Liver (tissue), 8 donors: ENCODE measurements at regions not wholly inside any gene's neighbourhood (a gene's known extent, or its start where the extent isn't known, plus 50 kb on each side); places are given as distances from the start of the nearest gene placed in this dataset.
A peak's percentile ranks its signal among the peaks of the same experiment; 100 is the strongest.

Experiments used
- DNase-seq: peaks from one replicate; pipeline ENCODE4 v3.0.0-alpha.2; 2017; ENCODE audit warnings: low spot score
- H3K27ac ChIP-seq, 2 donors: one replicate each; pipeline ENCODE4 v1.7.0; 2013; ENCODE audit warnings: inconsistent platforms in 2 of 2, low read length in 2 of 2, control low read depth in 1 of 2, low read depth in 1 of 2, mild to moderate bottlenecking in 1 of 2
- H3K27me3 ChIP-seq, 4 donors: one replicate each; pipeline versions ENCODE4 v1.6.1 to v1.7.0; 2013; ENCODE audit warnings: low read length in 3 of 4, inconsistent platforms in 1 of 4, mild to moderate bottlenecking in 1 of 4, moderate library complexity in 1 of 4; ENCODE audit not compliant: control insufficient read depth in 4 of 4, insufficient read depth in 4 of 4
- H3K36me3 ChIP-seq, 4 donors: one replicate each; pipeline versions ENCODE4 v1.6.1 to v1.7.0; 2013; ENCODE audit warnings: low read length in 3 of 4, mild to moderate bottlenecking in 3 of 4, low read depth in 1 of 4, moderate library complexity in 1 of 4; ENCODE audit not compliant: control insufficient read depth in 4 of 4, insufficient read depth in 3 of 4
- H3K4me1 ChIP-seq, 4 donors: one replicate each; pipeline versions ENCODE4 v1.6.1 to v1.7.0; 2013; ENCODE audit warnings: low read length in 3 of 4, mild to moderate bottlenecking in 3 of 4, moderate library complexity in 1 of 4; ENCODE audit not compliant: control insufficient read depth in 4 of 4, insufficient read depth in 4 of 4
- H3K4me3 ChIP-seq, 3 donors: one replicate each; pipeline versions ENCODE4 v1.6.1 to v1.7.0; 2013; ENCODE audit warnings: low read length in 3 of 3, control low read depth in 1 of 3, low read depth in 1 of 3, mild to moderate bottlenecking in 1 of 3
- H3K9ac ChIP-seq, 2 donors: one replicate each; pipeline ENCODE4 v1.7.0; 2013; ENCODE audit warnings: low read length in 2 of 2, mild to moderate bottlenecking in 2 of 2, moderate library complexity in 2 of 2, control low read depth in 1 of 2, low read depth in 1 of 2
- H3K9me3 ChIP-seq, 4 donors: one replicate each; pipeline versions ENCODE4 v1.6.1 to v1.7.0; 2013; ENCODE audit warnings: low read length in 3 of 4; ENCODE audit not compliant: control insufficient read depth in 4 of 4
- ATF3 ChIP-seq: IDR thresholded peaks from 2 replicates; pipeline ENCODE4 v1.6.1; 2016; ENCODE audit warnings: antibody characterized with exemption
- CTCF ChIP-seq: fragments of 150-350 bp; IDR thresholded peaks from 2 replicates; pipeline ENCODE4 v1.5.1; 2017; ENCODE audit warnings: improper control_type of control experiment, low read depth, low read length; ENCODE audit not compliant: missing input control
- EGR1 ChIP-seq, 2 donors: IDR thresholded peaks; 2 replicates each; pipeline ENCODE4 v1.6.1; 2016 to 2018; ENCODE audit warnings: antibody characterized with exemption in 2 of 2, low read depth in 2 of 2
- FOXA1 ChIP-seq: IDR thresholded peaks from 2 replicates; pipeline ENCODE4 v1.6.1; 2016; ENCODE audit warnings: antibody characterized with exemption
- FOXA2 ChIP-seq: IDR thresholded peaks from 2 replicates; pipeline ENCODE4 v1.6.1; 2016; ENCODE audit warnings: antibody characterized with exemption
- GABPA ChIP-seq, 2 donors: IDR thresholded peaks in 1 of 2; conservative IDR thresholded peaks in 1 of 2; 2 replicates each; pipeline ENCODE4 v1.6.1; 2016; ENCODE audit warnings: antibody characterized with exemption in 2 of 2, mild to moderate bottlenecking in 1 of 2, moderate library complexity in 1 of 2
- HNF4A ChIP-seq, 2 donors: conservative IDR thresholded peaks; 2 replicates each; pipeline ENCODE4 v1.6.1; 2016; ENCODE audit warnings: antibody characterized with exemption in 2 of 2, mild to moderate bottlenecking in 2 of 2
- HNF4G ChIP-seq: IDR thresholded peaks from 2 replicates; pipeline ENCODE4 v1.6.1; 2016; ENCODE audit warnings: antibody characterized with exemption
- JUND ChIP-seq, 2 donors: IDR thresholded peaks; 2 replicates each; pipeline ENCODE4 v1.6.1; 2016; ENCODE audit warnings: antibody characterized with exemption in 2 of 2
- MAX ChIP-seq: IDR thresholded peaks from 2 replicates; pipeline ENCODE4 v1.6.1; 2016; ENCODE audit warnings: antibody characterized with exemption
- NR2F2 ChIP-seq: IDR thresholded peaks from 2 replicates; pipeline ENCODE4 v1.6.1; 2016; ENCODE audit warnings: antibody characterized with exemption
- RAD21 ChIP-seq, 2 donors: IDR thresholded peaks; 2 replicates each; pipeline ENCODE4 v1.6.1; 2016; ENCODE audit warnings: antibody characterized with exemption in 2 of 2, mild to moderate bottlenecking in 2 of 2
- REST ChIP-seq: IDR thresholded peaks from 2 replicates; pipeline ENCODE4 v1.6.1; 2016; ENCODE audit warnings: antibody characterized with exemption, mild to moderate bottlenecking
- RXRA ChIP-seq, 2 donors: IDR thresholded peaks; 2 replicates each; pipeline ENCODE4 v1.6.1; 2017 to 2018; ENCODE audit warnings: antibody characterized with exemption in 2 of 2, mild to moderate bottlenecking in 1 of 2
- SP1 ChIP-seq: IDR thresholded peaks from 2 replicates; pipeline ENCODE4 v1.6.1; 2018; ENCODE audit warnings: antibody characterized with exemption, mild to moderate bottlenecking
- TAF1 ChIP-seq: conservative IDR thresholded peaks from 2 replicates; pipeline ENCODE4 v1.6.1; 2016; ENCODE audit warnings: antibody characterized with exemption, mild to moderate bottlenecking
- YY1 ChIP-seq: IDR thresholded peaks from 2 replicates; pipeline ENCODE4 v1.6.1; 2016; ENCODE audit warnings: antibody characterized with exemption, mild to moderate bottlenecking
- ZBTB33 ChIP-seq: IDR thresholded peaks from 2 replicates; pipeline ENCODE4 v1.6.1; 2016; ENCODE audit warnings: antibody characterized with exemption
- WGBS: extraction: QIAGEN DNeasy Blood & Tissue Kit; methylation state at CpG from one replicate; pipeline ENCODE4 v1.1.7; 2013; 5-methylcytosine and 5-hydroxymethylcytosine counted together
- donor health status: healthy.
- donor health status: healthy.
- donor health status: healthy.
- donor health status: healthy.
- donor health status: healthy.

- DNase-seq = peak; percentile 22
- Histone ChIP-seq H3K4me1 (peaks cover 0 to 3% (median 1%) of the 10 kb centered on the region in 4 donors), H3K9ac (no peak overlapping the region), H3K4me3 (no peak overlapping the region), H3K9me3 (no peaks in the 10 kb centered on the region), H3K27me3 (peaks cover 0 to 19% (median 1%) of the 10 kb centered on the region in 4 donors), H3K27ac (no peak overlapping the region), H3K36me3 (no peaks in the 10 kb centered on the region)
- TF ChIP-seq HNF4A (conservative IDR thresholded peaks at IDR 0.05) (no peak), ZBTB33 (no peak), RXRA (IDR thresholded peaks at IDR 0.05) (no peak), NR2F2 (no peak), REST (no peak), YY1 (no peak), HNF4G (no peak), EGR1 (IDR thresholded peaks at IDR 0.05; ENCODE audit: low read depth in 2 of 2) (no peak), ATF3 (no peak), TAF1 (no peak), SP1 (no peak), FOXA2 (no peak), JUND (IDR thresholded peaks at IDR 0.05) (no peak), GABPA (IDR thresholded peaks at IDR 0.05 in 1 of 2, conservative IDR thresholded peaks at IDR 0.05 in 1 of 2) (no peak), CTCF (no peak), FOXA1 (no peak), MAX (no peak), RAD21 (IDR thresholded peaks at IDR 0.05) (no peak)
- WGBS = 27% methylated on average over 8 of the region's 8 CpGs
Measured at GRCh38 chr20:58131151-58131550, 97.3 kb downstream of the ANKRD60 start.
